Upper lobe of left lung (tissue), 4 donors: ENCODE measurements at regions not wholly inside any gene's neighbourhood (a gene's known extent, or its start where the extent isn't known, plus 50 kb on each side); places are given as distances from the start of the nearest gene placed in this dataset.

Source experiments
- CTCF ChIP-seq, 6 experiments: fragments of 450-650 bp in 4 of 6; fragments of 200-600 bp in 2 of 6; sonication (generic) in 2 of 6; IDR thresholded peaks; one replicate each; pipeline ENCODE4 v1.5.1; 2016 to 2019; ENCODE audit warnings: antibody characterized with exemption in 6 of 6
- POLR2A ChIP-seq, 4 donors: fragments of 450-650 bp; IDR thresholded peaks; one replicate each; pipeline ENCODE4 v1.5.1; 2016 to 2017; ENCODE audit warnings: antibody characterized with exemption in 4 of 4, mild to moderate bottlenecking in 2 of 4

DNA sequence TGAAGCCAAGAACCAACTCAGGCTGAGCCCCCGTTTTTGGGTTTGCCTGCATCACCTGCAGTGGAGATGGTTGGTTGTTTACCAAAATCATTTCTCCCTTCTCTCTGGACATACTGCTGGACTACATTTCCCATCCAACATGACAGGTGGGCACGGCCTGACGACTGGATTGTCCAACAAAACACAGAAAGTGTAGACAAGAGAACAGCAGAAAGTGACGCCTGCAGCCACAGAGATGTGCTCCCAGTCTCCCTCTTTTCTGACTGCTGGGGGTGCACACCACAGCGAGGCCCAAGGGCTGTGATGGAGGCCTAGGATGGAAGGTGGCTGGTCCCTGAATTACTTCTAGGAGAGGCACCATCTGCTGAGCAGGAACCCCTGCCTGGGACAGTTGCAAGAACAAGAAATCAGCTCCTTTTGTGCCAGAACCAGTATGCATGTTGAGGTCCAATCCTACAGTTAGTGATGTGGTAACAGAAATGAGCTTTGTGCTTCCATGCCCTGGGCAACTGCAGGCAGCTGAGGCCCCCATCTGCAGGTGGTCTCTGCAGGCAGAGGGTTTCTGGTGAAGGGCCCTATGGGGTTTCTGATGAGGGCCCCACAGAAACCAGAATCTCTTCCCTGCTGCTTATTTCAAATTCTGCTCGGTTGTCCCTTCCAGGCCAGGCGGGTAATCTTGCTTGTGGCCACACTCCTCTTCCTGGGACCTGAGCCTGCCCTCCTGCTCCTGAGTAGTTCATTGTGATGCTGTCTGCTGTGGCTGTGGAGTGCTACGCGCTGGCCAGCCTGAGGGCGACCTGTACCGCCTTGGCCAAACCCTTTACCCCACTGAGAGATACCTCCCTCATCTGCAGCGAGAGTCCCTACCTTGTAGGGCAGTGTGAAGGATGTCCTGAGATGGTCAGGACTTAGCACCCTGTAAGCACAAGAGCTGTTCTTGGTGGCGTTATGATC, 168.3 kb downstream of the ASB1 start:
- TF ChIP-seq POLR2A (IDR thresholded peaks at IDR 0.05) (no peak), CTCF (IDR thresholded peaks at IDR 0.05) (no peak)
